Mesodermal cell (in vitro differentiated cells): ENCODE measurements at regions not wholly inside any gene's neighbourhood (a gene's known extent, or its start where the extent isn't known, plus 50 kb on each side); places are given as distances from the start of the nearest gene placed in this dataset.

Source experiments
- H3K27ac ChIP-seq: 2 replicates; pipeline ENCODE4 v1.7.0; 2013; ENCODE audit warnings: mild to moderate bottlenecking, low read depth, low read length, moderate library complexity; ENCODE audit not compliant: severe bottlenecking
- H3K36me3 ChIP-seq: 2 replicates; pipeline ENCODE4 v1.7.1; 2013; ENCODE audit warnings: mild to moderate bottlenecking, low read length, moderate library complexity; ENCODE audit not compliant: control insufficient read depth, insufficient read depth
- H3K4me1 ChIP-seq: one replicate; pipeline ENCODE4 v1.7.1; 2013; ENCODE audit warnings: mild to moderate bottlenecking, low read length; ENCODE audit not compliant: insufficient read depth, control insufficient read depth, poor library complexity, severe bottlenecking
- H3K4me3 ChIP-seq: 2 replicates; pipeline ENCODE4 v1.7.0; 2013; ENCODE audit warnings: low read length, control low read depth, mild to moderate bottlenecking; ENCODE audit not compliant: insufficient read depth, poor library complexity, severe bottlenecking; ENCODE audit errors: extremely low read depth
- H3K9me3 ChIP-seq: 2 replicates; pipeline ENCODE4 v1.7.1; 2013; ENCODE audit warnings: mild to moderate bottlenecking, low read length, moderate library complexity; ENCODE audit not compliant: control insufficient read depth
- WGBS, 2 experiments: methylation state at CpG; one replicate each; pipeline ENCODE4 v1.1.5; 2013; ENCODE audit warnings: missing lambda C conversion rate in 2 of 2; ENCODE audit not compliant: insufficient coverage in 2 of 2; 5-methylcytosine and 5-hydroxymethylcytosine counted together

- 95 to 97% methylated on average over 19 to 20 of the region's 21 CpGs for WGBS, 2 experiments
- Histone ChIP-seq H3K4me1 (peaks cover 20% of the 10 kb centered on the region), H3K4me3 (no peak overlapping the region), H3K9me3 (no peaks in the 10 kb centered on the region), H3K36me3 (no peaks in the 10 kb centered on the region), H3K27ac (no peak overlapping the region)
Measured at GRCh38 chr22:48237466-48238283, 1475.2 kb downstream of the TBC1D22A start.

- no peaks in the 10 kb centered on the region for H3K9me3 ChIP-seq
- no CpG with 5 or more reads among the region's 4 CpGs for WGBS, 2 experiments
- no peaks in the 10 kb centered on the region for H3K36me3 ChIP-seq
- no peak overlapping the region for H3K4me3 ChIP-seq
- H3K27ac ChIP-seq, result no peak overlapping the region
- H3K4me1 ChIP-seq, result peaks cover 20% of the 10 kb centered on the region
Measured at GRCh38 chr22:48236261-48236660, 1473.8 kb downstream of the TBC1D22A start.

- H3K4me3 ChIP-seq, result no peak overlapping the region
- WGBS, 2 experiments, result 96 to 98% methylated on average over 8 of the region's 9 CpGs
- peaks cover 20% of the 10 kb centered on the region for H3K4me1 ChIP-seq
- no peak overlapping the region for H3K27ac ChIP-seq
- no peaks in the 10 kb centered on the region for H3K9me3 ChIP-seq
- no peaks in the 10 kb centered on the region for H3K36me3 ChIP-seq
Measured at GRCh38 chr22:48235744-48236143, 1473.3 kb downstream of the TBC1D22A start.

DNA sequence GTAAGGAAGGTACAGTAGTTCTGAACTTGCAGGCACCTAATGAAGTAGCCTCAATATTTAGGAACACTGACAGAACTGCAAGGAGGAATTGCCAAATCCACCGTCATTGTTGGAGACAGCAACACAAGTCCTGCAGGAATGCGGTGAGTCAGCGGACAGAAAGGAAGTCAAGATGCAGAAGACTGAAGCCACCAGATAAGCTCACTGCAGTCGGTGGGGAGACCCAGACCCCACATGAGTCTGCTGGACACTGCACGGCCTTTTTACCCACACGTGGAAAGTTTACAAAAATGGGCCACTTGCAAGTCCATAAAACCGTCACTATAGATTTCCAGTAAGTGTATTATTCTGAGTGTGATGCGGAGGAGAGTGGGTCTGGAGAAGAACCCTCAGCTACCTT, 1471.6 kb downstream of the TBC1D22A start:
- Histone ChIP-seq H3K36me3 (no peaks in the 10 kb centered on the region), H3K4me1 (peaks cover 3% of the 10 kb centered on the region), H3K4me3 (no peak overlapping the region), H3K27ac (no peak overlapping the region), H3K9me3 (peaks cover 5% of the 10 kb centered on the region)
- 75 to 83% methylated on average over 6 of the region's 8 CpGs for WGBS, 2 experiments

GRCh38 chr22:48233586-48233985, 1471.1 kb downstream of the TBC1D22A start:
- H3K4me3 ChIP-seq, result no peak overlapping the region
- H3K4me1 ChIP-seq, result no peaks in the 10 kb centered on the region
- H3K36me3 ChIP-seq, result no peaks in the 10 kb centered on the region
- no peak overlapping the region for H3K27ac ChIP-seq
- WGBS, 2 experiments, result no CpG with 5 or more reads among the region's 1 CpG
- peaks cover 5% of the 10 kb centered on the region for H3K9me3 ChIP-seq

DNA sequence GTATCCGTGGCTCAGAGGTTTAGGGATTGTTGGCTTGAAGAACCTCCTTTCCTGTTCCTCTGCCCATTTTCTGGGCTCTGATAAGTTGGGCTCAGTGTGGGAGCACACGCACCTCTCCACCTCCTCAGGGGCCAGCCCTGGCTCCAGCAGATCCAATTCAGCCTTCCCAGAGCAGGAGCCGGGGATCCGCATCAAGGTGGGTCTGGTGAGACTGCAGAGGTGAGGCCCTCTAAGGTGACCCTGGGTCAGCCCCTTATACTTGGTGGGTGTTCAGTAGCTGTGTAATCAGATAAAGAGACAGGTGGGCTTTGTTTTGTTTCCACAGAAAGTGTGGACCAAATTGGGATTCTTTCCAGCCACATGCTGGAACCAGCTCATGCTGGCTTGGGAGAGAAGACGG, 1466.0 kb downstream of the TBC1D22A start:
- WGBS, 2 experiments, result 76 to 89% methylated on average over 2 to 4 of the region's 5 CpGs
- Histone ChIP-seq H3K27ac (no peak overlapping the region), H3K4me3 (no peak overlapping the region), H3K9me3 (peaks cover 5% of the 10 kb centered on the region), H3K4me1 (peaks cover 5% of the 10 kb centered on the region), H3K36me3 (no peaks in the 10 kb centered on the region)

DNA sequence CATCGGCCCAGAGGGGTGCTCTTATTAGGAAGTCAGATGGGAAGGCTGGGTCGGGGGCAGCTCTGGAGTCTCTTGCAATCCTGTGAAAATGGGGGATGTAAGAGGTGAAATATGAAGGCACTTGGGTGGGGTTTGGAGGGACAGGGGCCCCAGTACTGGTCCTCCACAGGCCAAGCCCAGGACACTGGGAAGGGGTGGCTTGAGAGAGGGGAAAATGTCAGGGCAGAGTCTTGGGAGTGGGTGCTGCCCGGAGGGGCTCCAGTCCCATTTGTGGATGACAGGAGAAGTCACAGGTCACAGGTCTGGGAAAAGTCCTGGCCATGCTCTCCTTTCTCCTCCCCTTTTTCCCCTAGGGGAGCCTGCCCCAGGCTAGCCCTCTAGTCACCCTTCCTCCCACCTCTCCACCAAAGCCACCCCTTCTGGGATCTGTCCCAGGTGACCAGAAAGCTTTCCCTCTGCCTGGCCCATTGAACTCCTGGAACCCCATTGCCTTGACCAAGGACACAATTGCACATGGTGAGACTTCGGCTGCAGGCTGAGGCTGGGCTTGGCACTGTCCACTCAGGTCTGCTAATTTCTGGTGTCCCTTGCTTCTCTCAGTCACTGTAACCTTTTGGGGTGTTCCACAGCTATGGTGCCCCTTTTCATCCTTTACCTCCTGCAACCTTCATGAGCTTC, 1465.0 kb downstream of the TBC1D22A start:
- WGBS, 2 experiments, result 83 to 90% methylated on average over 3 to 4 of the region's 4 CpGs

DNA sequence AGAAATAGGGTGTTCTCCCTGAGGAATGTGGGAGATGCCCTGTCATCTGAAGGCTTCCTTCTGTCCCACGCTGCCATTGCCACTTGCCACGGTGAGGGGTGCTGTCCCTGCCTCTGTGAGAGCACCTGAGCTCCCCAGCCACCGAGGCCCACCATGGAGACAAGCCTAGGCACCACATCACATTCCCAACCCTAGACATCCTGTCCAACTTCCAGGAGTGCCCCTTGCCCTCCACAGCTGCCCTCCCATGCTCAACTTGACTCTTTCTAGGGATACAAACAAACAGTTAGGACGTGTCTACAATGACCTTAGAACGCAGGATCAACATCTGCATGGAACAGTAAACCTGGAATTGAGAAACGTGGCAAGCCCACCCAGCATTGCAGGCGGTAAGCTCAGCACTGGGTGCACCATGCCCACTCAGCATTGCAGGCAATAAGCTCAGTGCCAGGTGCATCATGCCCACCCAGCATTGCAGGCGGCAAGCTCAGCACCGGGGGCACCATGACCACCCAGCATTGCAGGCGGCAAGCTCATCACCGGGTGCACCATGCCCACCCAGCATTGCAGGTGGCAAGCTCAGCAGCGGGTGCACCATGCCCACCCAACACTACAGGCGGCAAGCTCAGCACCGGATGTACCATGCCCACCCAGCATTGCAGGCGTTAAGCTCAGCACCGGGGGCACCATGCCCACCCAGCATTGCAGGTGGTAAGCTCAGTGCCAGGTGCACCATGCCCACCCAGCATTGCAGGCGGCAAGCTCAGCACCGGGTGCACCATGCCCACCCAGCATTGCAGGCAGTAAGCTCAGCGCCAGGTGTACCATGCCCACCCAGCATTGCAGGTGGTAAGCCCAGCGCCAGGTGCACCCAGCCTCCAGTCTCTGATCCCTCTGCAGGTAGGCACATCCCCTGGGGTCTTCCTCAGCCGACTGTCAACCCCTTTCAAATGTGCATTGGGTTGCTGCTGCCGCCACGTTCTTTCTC, 1463.9 kb downstream of the TBC1D22A start:
- WGBS, 2 experiments, result 86 to 90% methylated on average over 22 of the region's 23 CpGs
- peaks cover 5% of the 10 kb centered on the region for H3K4me1 ChIP-seq
- no peak overlapping the region for H3K27ac ChIP-seq
- H3K4me3 ChIP-seq, result no peak overlapping the region
- H3K36me3 ChIP-seq, result no peaks in the 10 kb centered on the region
- H3K9me3 ChIP-seq, result peaks cover 5% of the 10 kb centered on the region

More for the DNA sequence above, 1465.0 kb downstream of the TBC1D22A start:
- H3K4me3 ChIP-seq, result no peak overlapping the region
- H3K27ac ChIP-seq, result no peak overlapping the region
- peaks cover 5% of the 10 kb centered on the region for H3K4me1 ChIP-seq
- H3K9me3 ChIP-seq, result peaks cover 5% of the 10 kb centered on the region
- H3K36me3 ChIP-seq, result no peaks in the 10 kb centered on the region

- no peak overlapping the region for H3K27ac ChIP-seq
- no peaks in the 10 kb centered on the region for H3K36me3 ChIP-seq
- WGBS, 2 experiments, result 81% methylated on average over 5 of the region's 5 CpGs
- H3K9me3 ChIP-seq, result no peaks in the 10 kb centered on the region
- peaks cover 5% of the 10 kb centered on the region for H3K4me1 ChIP-seq
- H3K4me3 ChIP-seq, result no peak overlapping the region
Measured at GRCh38 chr22:48224332-48224731, 1461.9 kb downstream of the TBC1D22A start.

GRCh38 chr22:48223488-48224190, 1461.2 kb downstream of the TBC1D22A start:
- peaks cover 5% of the 10 kb centered on the region for H3K4me1 ChIP-seq
- 79 to 91% methylated on average over 5 to 7 of the region's 7 CpGs for WGBS, 2 experiments
- no peaks in the 10 kb centered on the region for H3K36me3 ChIP-seq
- no peaks in the 10 kb centered on the region for H3K9me3 ChIP-seq
- H3K4me3 ChIP-seq, result no peak overlapping the region
- no peak overlapping the region for H3K27ac ChIP-seq
